GM12872 (cell line): ENCODE measurements at regions not wholly inside any gene's neighbourhood (a gene's known extent, or its start where the extent isn't known, plus 50 kb on each side); places are given as distances from the start of the nearest gene placed in this dataset.

Source experiments
- TF ChIP-seq, protein P1 (sequence below): IDR thresholded peaks from 3 replicates; pipeline ENCODE4 v1.5.1; 2011; ENCODE audit warnings: low read depth, mild to moderate bottlenecking, low read length, moderate library complexity; ENCODE audit not compliant: insufficient read depth

DNA sequence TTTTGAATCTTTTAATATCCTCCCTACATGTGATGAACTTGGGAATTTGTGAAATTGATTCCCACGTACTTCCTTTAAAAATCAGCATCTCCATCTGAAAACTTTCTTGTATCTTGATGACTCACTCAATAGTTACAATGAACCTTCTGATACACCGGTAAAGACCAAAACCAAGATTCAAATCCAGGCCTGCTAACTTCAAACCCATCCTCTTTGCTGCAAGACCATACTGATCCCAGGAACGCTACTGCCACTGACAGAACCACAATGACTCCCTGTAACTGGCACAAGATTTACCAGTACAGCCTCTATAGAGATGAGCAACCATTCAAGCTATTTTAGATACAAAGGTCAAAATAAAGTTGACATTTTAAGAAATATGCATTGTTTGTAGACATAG is 332.9 kb downstream of the DNAH5 start:
- TF ChIP-seq, protein P1, sequence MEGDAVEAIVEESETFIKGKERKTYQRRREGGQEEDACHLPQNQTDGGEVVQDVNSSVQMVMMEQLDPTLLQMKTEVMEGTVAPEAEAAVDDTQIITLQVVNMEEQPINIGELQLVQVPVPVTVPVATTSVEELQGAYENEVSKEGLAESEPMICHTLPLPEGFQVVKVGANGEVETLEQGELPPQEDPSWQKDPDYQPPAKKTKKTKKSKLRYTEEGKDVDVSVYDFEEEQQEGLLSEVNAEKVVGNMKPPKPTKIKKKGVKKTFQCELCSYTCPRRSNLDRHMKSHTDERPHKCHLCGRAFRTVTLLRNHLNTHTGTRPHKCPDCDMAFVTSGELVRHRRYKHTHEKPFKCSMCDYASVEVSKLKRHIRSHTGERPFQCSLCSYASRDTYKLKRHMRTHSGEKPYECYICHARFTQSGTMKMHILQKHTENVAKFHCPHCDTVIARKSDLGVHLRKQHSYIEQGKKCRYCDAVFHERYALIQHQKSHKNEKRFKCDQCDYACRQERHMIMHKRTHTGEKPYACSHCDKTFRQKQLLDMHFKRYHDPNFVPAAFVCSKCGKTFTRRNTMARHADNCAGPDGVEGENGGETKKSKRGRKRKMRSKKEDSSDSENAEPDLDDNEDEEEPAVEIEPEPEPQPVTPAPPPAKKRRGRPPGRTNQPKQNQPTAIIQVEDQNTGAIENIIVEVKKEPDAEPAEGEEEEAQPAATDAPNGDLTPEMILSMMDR: no peak

DNA sequence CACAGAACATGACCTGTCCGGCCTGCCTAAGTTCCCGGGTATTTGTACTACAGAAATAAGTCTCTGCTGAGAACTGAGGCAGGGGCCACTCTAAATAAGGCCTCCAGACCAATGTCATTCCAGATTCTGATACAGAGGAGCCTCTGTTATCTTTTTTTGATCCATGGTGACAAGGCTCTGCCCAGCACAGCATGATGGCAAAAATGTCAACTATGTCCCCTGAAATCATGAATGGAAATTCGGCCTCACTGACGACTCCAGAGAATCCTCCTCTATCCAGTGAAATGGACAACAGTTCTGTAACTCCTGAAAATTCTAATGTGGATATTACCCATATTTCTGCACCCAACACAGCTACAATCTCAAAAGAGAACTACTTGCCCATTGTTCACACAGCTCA is 335.0 kb downstream of the DNAH5 start:
- TF ChIP-seq, protein P1: no peak

DNA sequence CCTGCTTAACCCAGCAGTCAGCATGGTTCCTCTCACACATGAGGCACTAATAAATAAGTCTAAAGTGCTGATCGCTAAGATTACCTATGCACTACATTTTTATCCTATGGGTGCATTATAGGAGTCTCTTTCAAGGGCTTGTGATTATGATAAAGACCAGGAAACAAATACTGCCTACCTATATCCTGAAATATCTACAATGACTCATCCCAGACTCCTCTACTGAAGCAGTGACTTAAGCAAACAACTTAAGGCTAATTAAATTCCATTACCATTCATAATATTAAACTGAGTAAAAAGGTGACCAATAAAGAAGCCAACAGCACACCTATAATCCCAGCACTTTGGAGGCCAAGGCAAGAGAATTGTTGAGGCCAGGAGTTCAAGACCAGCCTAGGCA is 338.4 kb downstream of the DNAH5 start:
- TF ChIP-seq, protein P1: no peak

DNA sequence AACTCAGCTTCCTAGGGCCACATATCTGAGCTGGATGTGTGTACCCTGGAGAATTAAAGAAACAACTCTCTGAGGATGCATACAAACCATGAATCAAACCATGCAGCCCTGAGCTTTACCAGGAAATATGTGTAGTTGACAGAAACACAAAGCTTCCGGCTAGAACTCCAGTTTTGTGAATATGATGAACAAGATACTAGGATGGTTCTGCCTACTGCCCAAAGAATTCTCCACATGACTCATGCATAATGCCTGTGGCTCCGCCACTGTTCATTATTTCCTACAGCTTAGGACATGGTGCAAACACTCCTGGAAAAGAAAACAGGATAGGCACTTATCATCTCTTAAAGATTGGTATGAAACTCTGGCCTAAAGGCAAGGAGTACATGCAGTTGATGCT is 343.4 kb downstream of the DNAH5 start:
- TF ChIP-seq, protein P1: no peak

DNA sequence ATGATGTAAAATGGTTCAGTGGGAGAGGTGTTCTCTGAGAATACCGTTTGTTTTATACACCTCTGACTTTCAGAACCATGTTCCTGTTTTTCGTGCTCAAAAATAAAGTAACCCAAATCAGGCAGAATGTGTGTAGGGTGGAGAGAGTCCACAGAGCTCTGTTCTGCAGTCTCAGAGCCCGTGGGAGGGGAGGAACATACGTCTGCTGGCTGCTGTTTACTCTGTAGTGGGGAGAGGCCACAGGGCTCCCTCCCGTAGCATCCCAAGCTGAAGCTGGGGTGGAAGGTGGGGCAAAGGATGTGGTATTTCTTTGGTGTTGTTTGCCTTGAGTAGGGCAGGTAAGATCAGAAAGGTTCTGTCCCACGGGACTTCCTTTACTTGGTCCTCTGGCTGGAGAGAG is 348.5 kb downstream of the DNAH5 start:
- TF ChIP-seq, protein P1: no peak

DNA sequence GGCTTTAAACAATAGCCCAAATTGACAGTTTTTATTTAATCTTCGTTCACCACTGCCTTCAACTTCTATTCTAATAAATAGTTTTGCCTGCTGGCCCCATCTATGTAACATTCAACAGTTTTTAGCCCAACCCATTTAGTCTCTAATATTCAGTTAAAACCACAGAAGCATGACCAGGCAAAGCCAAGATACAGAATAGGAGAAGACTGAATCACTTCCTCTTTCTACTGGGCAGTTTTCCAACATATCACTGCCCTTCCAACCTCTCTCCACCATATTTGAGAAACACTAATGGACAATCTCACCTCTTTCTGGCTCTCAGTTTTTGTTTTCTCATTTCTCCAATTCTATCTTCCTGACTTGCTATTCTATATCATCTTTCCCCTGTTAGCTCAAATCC is 352.9 kb downstream of the DNAH5 start:
- TF ChIP-seq, protein P1: no peak

DNA sequence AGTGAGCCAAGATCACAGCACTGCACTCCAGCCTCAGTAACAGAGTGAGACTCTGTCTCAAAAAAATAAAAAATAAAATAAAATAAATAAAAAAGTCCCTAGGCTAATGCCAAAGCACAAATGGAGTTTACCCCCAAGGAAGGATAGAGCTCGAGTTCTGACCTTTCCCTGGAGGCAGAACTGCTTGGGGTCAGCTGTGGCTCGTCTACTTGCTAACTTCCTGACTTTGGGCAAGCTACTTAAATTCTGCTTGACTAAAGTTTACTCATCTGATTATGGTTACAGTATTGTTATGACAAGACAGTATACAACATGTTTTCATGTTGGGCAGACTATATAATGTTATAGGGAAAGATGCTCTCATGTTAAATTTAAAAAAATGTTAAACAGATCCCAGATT is 359.2 kb downstream of the DNAH5 start:
- TF ChIP-seq, protein P1: no peak

DNA sequence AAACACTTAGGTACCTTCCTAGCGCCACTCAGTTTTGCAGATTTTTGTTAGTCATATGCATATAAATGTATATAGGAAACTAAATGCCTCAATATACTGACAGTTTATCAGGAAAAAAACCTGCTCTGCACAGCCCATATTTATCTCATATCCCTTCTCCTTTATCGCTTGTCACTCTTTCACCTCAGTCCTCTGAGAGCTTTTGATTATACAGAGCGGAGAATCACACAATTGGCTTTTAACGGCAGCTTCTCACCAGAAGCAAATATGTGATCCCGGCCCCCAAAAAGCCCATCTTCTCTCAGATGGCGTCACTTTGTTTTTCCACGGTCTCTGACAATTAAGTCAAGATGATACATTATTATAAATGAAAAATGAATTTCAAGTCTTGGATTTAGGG is 362.6 kb downstream of the DNAH5 start:
- TF ChIP-seq, protein P1: no peak
